ENCODE measurements at regions not wholly inside any gene's neighbourhood (a gene's known extent, or its start where the extent isn't known, plus 50 kb on each side); places are given as distances from the start of the nearest gene placed in this dataset.

DNA sequence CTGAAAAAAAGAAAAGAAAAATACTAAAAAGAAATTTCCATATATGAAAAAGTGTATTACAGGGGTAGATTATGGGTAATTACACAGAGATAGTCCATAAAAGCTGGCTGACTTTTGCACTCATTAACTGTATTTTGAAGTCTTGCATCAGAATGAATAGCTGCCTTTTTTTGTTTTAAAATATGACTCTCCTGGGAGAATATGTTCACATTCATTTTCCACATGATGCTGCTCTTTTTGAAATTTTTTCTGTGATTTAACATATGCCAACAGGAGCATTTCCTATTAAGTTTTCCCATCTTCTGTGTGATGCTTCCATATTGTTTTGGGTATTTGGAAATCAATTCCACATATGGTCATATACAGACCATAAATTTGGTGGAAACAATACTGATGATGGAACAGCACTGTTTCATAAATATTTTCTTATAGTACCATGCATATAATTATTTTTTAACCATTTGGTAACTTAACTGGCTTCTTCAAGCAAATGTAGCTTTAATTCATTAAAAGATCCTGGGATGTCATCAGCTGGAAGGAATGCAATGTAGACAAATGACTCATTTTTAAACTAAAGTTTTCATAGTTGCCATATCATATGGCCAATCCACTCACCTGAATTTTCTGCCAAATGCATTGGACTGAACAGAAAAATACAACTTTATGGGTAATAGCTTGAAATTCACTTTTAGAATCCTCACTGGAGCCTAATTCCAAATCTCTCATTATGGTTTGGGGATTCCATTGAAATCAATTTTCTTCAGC lies 313.9 kb upstream of the GLI3 start:
- Histone ChIP-seq H3K27me3 (ENCODE audit: insufficient read depth, low read length) (no peaks in the 10 kb centered on the region), H3K4me1 (ENCODE audit: insufficient read depth, low read length) (no peaks in the 10 kb centered on the region), H3K4me3 (ENCODE audit: insufficient read depth, low read length) (no peak overlapping the region), H3K4me2 (ENCODE audit: insufficient read depth, low read length) (no peak overlapping the region), H3K27ac (ENCODE audit: low read depth, low read length) (no peak overlapping the region), H3K79me2 (ENCODE audit: insufficient read depth, low read length) (no peaks in the 10 kb centered on the region), H2AFZ (ENCODE audit: low read length) (no peak overlapping the region), H4K20me1 (ENCODE audit: insufficient read depth, low read length) (no peaks in the 10 kb centered on the region), H3K9me3 (ENCODE audit: low read depth, low read length) (peaks cover 2% of the 10 kb centered on the region), H3K36me3 (ENCODE audit: insufficient read depth, low read length) (no peaks in the 10 kb centered on the region)
- TF ChIP-seq, protein P1, sequence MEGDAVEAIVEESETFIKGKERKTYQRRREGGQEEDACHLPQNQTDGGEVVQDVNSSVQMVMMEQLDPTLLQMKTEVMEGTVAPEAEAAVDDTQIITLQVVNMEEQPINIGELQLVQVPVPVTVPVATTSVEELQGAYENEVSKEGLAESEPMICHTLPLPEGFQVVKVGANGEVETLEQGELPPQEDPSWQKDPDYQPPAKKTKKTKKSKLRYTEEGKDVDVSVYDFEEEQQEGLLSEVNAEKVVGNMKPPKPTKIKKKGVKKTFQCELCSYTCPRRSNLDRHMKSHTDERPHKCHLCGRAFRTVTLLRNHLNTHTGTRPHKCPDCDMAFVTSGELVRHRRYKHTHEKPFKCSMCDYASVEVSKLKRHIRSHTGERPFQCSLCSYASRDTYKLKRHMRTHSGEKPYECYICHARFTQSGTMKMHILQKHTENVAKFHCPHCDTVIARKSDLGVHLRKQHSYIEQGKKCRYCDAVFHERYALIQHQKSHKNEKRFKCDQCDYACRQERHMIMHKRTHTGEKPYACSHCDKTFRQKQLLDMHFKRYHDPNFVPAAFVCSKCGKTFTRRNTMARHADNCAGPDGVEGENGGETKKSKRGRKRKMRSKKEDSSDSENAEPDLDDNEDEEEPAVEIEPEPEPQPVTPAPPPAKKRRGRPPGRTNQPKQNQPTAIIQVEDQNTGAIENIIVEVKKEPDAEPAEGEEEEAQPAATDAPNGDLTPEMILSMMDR (IDR thresholded peaks at IDR 0.05; ENCODE audit: extremely low read depth, low read depth, low read length) = no peak
- no peak for DNase-seq (ENCODE audit: insufficient read length, low spot score, missing footprints)

DNA sequence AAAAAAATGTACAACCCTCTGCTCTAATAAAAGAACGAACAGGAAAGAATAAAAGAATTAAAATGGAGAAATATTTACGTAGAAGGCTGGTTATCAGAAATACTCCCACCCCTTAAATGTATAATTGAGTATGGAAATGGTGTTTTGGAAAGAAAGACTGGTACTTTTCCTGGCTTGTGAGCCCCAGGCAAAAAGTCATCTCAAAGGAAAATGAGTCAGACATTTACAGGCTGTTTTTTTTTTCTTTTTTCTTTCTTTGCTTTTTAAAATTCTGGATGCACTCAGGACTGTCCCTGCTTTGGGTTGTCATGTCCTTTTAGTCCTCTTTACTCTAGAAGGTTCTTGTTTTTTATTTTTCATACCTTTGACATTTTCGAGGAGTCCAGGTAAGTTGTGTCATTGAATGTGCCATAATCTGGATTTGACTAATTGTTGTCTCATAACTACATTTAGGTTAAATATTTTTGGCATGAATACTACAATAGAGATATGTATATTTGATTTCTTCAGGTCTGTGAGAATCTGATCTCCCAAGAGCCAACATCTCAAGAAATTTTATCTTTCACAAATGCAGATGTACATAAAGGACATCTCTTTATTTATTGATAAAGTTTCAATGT lies 313.0 kb upstream of the GLI3 start:
- H3K79me2 ChIP-seq (ENCODE audit: insufficient read depth, low read length) = no peaks in the 10 kb centered on the region
- H3K36me3 ChIP-seq (ENCODE audit: insufficient read depth, low read length) = no peaks in the 10 kb centered on the region
- H3K4me2 ChIP-seq (ENCODE audit: insufficient read depth, low read length) = no peak overlapping the region
- TF ChIP-seq, protein P1 (IDR thresholded peaks at IDR 0.05; ENCODE audit: extremely low read depth, low read depth, low read length) = no peak
- H3K27me3 ChIP-seq (ENCODE audit: insufficient read depth, low read length) = no peaks in the 10 kb centered on the region
- H4K20me1 ChIP-seq (ENCODE audit: insufficient read depth, low read length) = no peaks in the 10 kb centered on the region
- H2AFZ ChIP-seq (ENCODE audit: low read length) = no peak overlapping the region
- no peak overlapping the region for H3K27ac ChIP-seq (ENCODE audit: low read depth, low read length)
- H3K4me3 ChIP-seq (ENCODE audit: insufficient read depth, low read length) = no peak overlapping the region
- no peak for DNase-seq (ENCODE audit: insufficient read length, low spot score, missing footprints)
- H3K4me1 ChIP-seq (ENCODE audit: insufficient read depth, low read length) = no peaks in the 10 kb centered on the region
- H3K9me3 ChIP-seq (ENCODE audit: low read depth, low read length) = peaks cover 2% of the 10 kb centered on the region

DNA sequence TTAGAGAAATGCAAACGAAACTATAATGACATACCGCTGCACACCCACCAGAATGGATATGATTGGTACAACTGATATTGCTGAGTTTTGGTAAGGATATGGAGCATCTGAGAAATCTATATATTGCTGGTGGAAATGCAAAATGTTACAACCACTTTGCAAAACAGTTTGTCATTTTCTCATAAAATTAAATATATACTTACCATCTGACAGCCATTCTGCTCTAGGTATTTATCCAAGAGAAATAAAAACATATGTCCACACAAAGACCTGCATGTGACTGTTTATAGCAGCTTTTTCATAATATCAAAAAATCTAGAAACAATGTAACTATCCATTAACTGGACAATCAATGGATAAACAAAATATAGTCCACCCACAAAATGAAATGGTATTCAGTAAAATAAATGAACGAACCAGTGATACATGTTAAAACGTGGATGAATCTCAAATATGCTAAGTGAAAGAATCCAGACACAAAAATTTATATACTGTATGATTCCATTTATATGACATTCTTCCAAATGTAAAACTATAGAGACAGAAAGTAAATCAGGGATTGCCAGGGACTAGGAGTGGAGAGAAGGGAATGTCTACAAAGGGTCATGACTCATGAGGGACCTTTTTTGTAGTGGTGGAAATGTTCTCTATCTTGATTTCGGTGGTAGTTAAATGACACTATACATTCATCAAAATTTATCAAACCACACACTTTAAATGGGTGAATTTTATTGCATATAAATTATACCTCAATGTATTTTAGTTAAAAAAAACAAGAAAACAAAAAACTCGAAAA lies 312.0 kb upstream of the GLI3 start:
- TF ChIP-seq, protein P1 (IDR thresholded peaks at IDR 0.05; ENCODE audit: extremely low read depth, low read depth, low read length) = no peak
- Histone ChIP-seq H3K9me3 (ENCODE audit: low read depth, low read length) (peaks cover 2% of the 10 kb centered on the region), H4K20me1 (ENCODE audit: insufficient read depth, low read length) (no peaks in the 10 kb centered on the region), H3K4me1 (ENCODE audit: insufficient read depth, low read length) (no peaks in the 10 kb centered on the region), H3K36me3 (ENCODE audit: insufficient read depth, low read length) (no peaks in the 10 kb centered on the region), H3K79me2 (ENCODE audit: insufficient read depth, low read length) (no peaks in the 10 kb centered on the region), H3K4me2 (ENCODE audit: insufficient read depth, low read length) (no peak overlapping the region), H3K27ac (ENCODE audit: low read depth, low read length) (no peak overlapping the region), H3K27me3 (ENCODE audit: insufficient read depth, low read length) (no peaks in the 10 kb centered on the region), H2AFZ (ENCODE audit: low read length) (no peak overlapping the region), H3K4me3 (ENCODE audit: insufficient read depth, low read length) (no peak overlapping the region)
- no peak for DNase-seq (ENCODE audit: insufficient read length, low spot score, missing footprints)
